Adrenal gland (tissue), 5 donors: ENCODE measurements at regions not wholly inside any gene's neighbourhood (a gene's known extent, or its start where the extent isn't known, plus 50 kb on each side); places are given as distances from the start of the nearest gene placed in this dataset.

ENCODE experiments used
- POLR2A ChIP-seq, 2 donors: fragments of 450-650 bp; IDR thresholded peaks; one replicate each; pipeline ENCODE4 v1.6.1; 2017; ENCODE audit warnings: antibody characterized with exemption in 2 of 2, mild to moderate bottlenecking in 2 of 2, moderate library complexity in 1 of 2
- TF ChIP-seq, protein P1 (sequence below), 6 experiments: fragments of 450-650 bp in 4 of 6; fragments of 200-600 bp in 2 of 6; sonication (generic) in 1 of 6; IDR thresholded peaks; 1 replicate in 5 of 6; 2 replicates in 1 of 6; pipeline versions ENCODE4 v1.5.1 to v1.8.0; 2016 to 2021; ENCODE audit warnings: antibody characterized with exemption in 6 of 6, mild to moderate bottlenecking in 2 of 6, moderate library complexity in 1 of 6
- donor health status: DM: no; HTN: no; CAD: no.

GRCh38 chr14:80266930-80267329 is 55.6 kb upstream of the DIO2 start:
- TF ChIP-seq, protein P1, sequence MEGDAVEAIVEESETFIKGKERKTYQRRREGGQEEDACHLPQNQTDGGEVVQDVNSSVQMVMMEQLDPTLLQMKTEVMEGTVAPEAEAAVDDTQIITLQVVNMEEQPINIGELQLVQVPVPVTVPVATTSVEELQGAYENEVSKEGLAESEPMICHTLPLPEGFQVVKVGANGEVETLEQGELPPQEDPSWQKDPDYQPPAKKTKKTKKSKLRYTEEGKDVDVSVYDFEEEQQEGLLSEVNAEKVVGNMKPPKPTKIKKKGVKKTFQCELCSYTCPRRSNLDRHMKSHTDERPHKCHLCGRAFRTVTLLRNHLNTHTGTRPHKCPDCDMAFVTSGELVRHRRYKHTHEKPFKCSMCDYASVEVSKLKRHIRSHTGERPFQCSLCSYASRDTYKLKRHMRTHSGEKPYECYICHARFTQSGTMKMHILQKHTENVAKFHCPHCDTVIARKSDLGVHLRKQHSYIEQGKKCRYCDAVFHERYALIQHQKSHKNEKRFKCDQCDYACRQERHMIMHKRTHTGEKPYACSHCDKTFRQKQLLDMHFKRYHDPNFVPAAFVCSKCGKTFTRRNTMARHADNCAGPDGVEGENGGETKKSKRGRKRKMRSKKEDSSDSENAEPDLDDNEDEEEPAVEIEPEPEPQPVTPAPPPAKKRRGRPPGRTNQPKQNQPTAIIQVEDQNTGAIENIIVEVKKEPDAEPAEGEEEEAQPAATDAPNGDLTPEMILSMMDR (IDR thresholded peaks at IDR 0.05) = no peak
- no peak for TF ChIP-seq POLR2A (IDR thresholded peaks at IDR 0.05)
